Osteoblast (primary cell): ENCODE measurements at regions not wholly inside any gene's neighbourhood (a gene's known extent, or its start where the extent isn't known, plus 50 kb on each side); places are given as distances from the start of the nearest gene placed in this dataset.

Experiments used
- DNase-seq: peaks from one replicate; pipeline ENCODE4 v3.0.0; 2011; ENCODE audit warnings: low spot score, mixed read lengths; ENCODE audit not compliant: insufficient read length; ENCODE audit errors: missing footprints
- H2AFZ ChIP-seq: 2 replicates; pipeline ENCODE4 v1.6.0; 2011; ENCODE audit warnings: mild to moderate bottlenecking, low read length
- H3K27ac ChIP-seq: 2 replicates; pipeline ENCODE4 v1.5.1; 2011; ENCODE audit warnings: mild to moderate bottlenecking, low read depth, low read length, moderate library complexity
- H3K27me3 ChIP-seq: 2 replicates; pipeline ENCODE4 v1.6.0; 2012; ENCODE audit warnings: mild to moderate bottlenecking, control low read depth, inconsistent platforms, low read length, moderate library complexity; ENCODE audit not compliant: insufficient read depth
- H3K36me3 ChIP-seq: 2 replicates; pipeline ENCODE4 v1.5.1; 2011; ENCODE audit warnings: mild to moderate bottlenecking, low read length, control low read depth, moderate library complexity; ENCODE audit not compliant: insufficient read depth
- H3K4me1 ChIP-seq: 2 replicates; pipeline ENCODE4 v1.5.1; 2011; ENCODE audit warnings: mild to moderate bottlenecking, low read length, control low read depth, moderate library complexity; ENCODE audit not compliant: insufficient read depth
- H3K4me2 ChIP-seq: 2 replicates; pipeline ENCODE4 v1.6.0; 2011; ENCODE audit warnings: mild to moderate bottlenecking, low read length; ENCODE audit not compliant: insufficient read depth
- H3K4me3 ChIP-seq: fragments of 200-600 bp; sonication (generic); 3 replicates; pipeline ENCODE4 v1.5.1; 2012; ENCODE audit warnings: mild to moderate bottlenecking, low read length, inconsistent platforms; ENCODE audit not compliant: insufficient read depth
- H3K79me2 ChIP-seq: 2 replicates; pipeline ENCODE4 v1.6.0; 2012; ENCODE audit warnings: mild to moderate bottlenecking, low read length, control low read depth, inconsistent platforms; ENCODE audit not compliant: insufficient read depth
- H3K9me3 ChIP-seq: 2 replicates; pipeline ENCODE4 v1.5.1; 2011; ENCODE audit warnings: low read depth, low read length, control low read depth
- H4K20me1 ChIP-seq: 2 replicates; pipeline ENCODE4 v1.6.0; 2012; ENCODE audit warnings: mild to moderate bottlenecking, low read length, control low read depth; ENCODE audit not compliant: insufficient read depth
- CTCF ChIP-seq: IDR thresholded peaks from 2 replicates; pipeline ENCODE4 v1.5.1; 2011; ENCODE audit warnings: mild to moderate bottlenecking, low read depth, low read length, moderate library complexity; ENCODE audit errors: extremely low read depth

GRCh38 chr10:33095867-33096815 is 138.1 kb upstream of the ITGB1 start:
- no peaks in the 10 kb centered on the region for H3K27me3 ChIP-seq
- H3K4me1 ChIP-seq: peaks cover 16% of the 10 kb centered on the region
- H3K36me3 ChIP-seq: no peaks in the 10 kb centered on the region
- H3K79me2 ChIP-seq: no peaks in the 10 kb centered on the region
- no peaks in the 10 kb centered on the region for H4K20me1 ChIP-seq
- H2AFZ ChIP-seq: no peak overlapping the region
- no peak overlapping the region for H3K27ac ChIP-seq
- H3K4me3 ChIP-seq: no peak overlapping the region
- H3K4me2 ChIP-seq: no peak overlapping the region
- no peaks in the 10 kb centered on the region for H3K9me3 ChIP-seq
- no peak for TF ChIP-seq CTCF
- DNase-seq: no peak

- H3K36me3 ChIP-seq: no peaks in the 10 kb centered on the region
- no peaks in the 10 kb centered on the region for H3K9me3 ChIP-seq
- no peaks in the 10 kb centered on the region for H4K20me1 ChIP-seq
- H2AFZ ChIP-seq: no peak overlapping the region
- peaks cover 6% of the 10 kb centered on the region for H3K4me1 ChIP-seq
- no peaks in the 10 kb centered on the region for H3K27me3 ChIP-seq
- H3K27ac ChIP-seq: no peak overlapping the region
- no peak overlapping the region for H3K4me3 ChIP-seq
- no peaks in the 10 kb centered on the region for H3K79me2 ChIP-seq
- TF ChIP-seq CTCF: no peak
- no peak for DNase-seq
- no peak overlapping the region for H3K4me2 ChIP-seq
These were observed 136.4 kb upstream of the ITGB1 start for GRCh38 chr10:33094263-33095051.

GRCh38 chr10:33093362-33093761 is 135.3 kb upstream of the ITGB1 start:
- no peak overlapping the region for H2AFZ ChIP-seq
- no peaks in the 10 kb centered on the region for H3K27me3 ChIP-seq
- H3K4me1 ChIP-seq: no peaks in the 10 kb centered on the region
- H4K20me1 ChIP-seq: no peaks in the 10 kb centered on the region
- TF ChIP-seq CTCF: no peak
- H3K9me3 ChIP-seq: no peaks in the 10 kb centered on the region
- no peak overlapping the region for H3K27ac ChIP-seq
- H3K4me3 ChIP-seq: no peak overlapping the region
- no peaks in the 10 kb centered on the region for H3K79me2 ChIP-seq
- no peak overlapping the region for H3K4me2 ChIP-seq
- no peak for DNase-seq
- no peaks in the 10 kb centered on the region for H3K36me3 ChIP-seq

- Histone ChIP-seq H3K4me2 (no peak overlapping the region), H3K27ac (no peak overlapping the region), H2AFZ (no peak overlapping the region), H3K36me3 (no peaks in the 10 kb centered on the region), H4K20me1 (no peaks in the 10 kb centered on the region), H3K4me3 (no peak overlapping the region), H3K4me1 (no peaks in the 10 kb centered on the region), H3K27me3 (no peaks in the 10 kb centered on the region), H3K79me2 (no peaks in the 10 kb centered on the region), H3K9me3 (no peaks in the 10 kb centered on the region)
- no peak for DNase-seq
- no peak for TF ChIP-seq CTCF
These were observed 134.6 kb upstream of the ITGB1 start for GRCh38 chr10:33092596-33092995.
